K562 (cell line): ENCODE measurements at regions not wholly inside any gene's neighbourhood (a gene's known extent, or its start where the extent isn't known, plus 50 kb on each side); places are given as distances from the start of the nearest gene placed in this dataset.
A peak's percentile ranks its signal among the peaks of the same experiment; 100 is the strongest.

Experiments
- ATAC-seq: fragments of 200-7000 bp; cut with Tn5 transposase; 3 replicates; pipeline ENCODE4 v1.9.1; 2020; ENCODE audit warnings: moderate library complexity
- BruUV-seq: library from RNA; stranded (reverse); fragments of 400-500 nt; replicated peaks from 2 replicates; lab custom pipeline; 2021; lab: Mats Ljungman, UMichigan
- CTCF ChIA-PET: fragments of 300-600 bp; formaldehyde crosslinking; extraction: SDS; loops from one replicate; lab custom pipeline; 2021; ENCODE audit warnings: low intra/inter-chr PET ratio; lab: Yijun Ruan, JAX
- POLR2A ChIA-PET: fragments of 300-600, 350-650 bp; sonication (Branson Sonifier 250); formaldehyde crosslinking; extraction: SDS; loops from one replicate; lab custom pipeline; 2021; ENCODE audit warnings: antibody characterized with exemption, inconsistent platforms; lab: Yijun Ruan, JAX
- DNase-seq, 4 experiments: peaks; one replicate each; pipeline versions ENCODE4 v3.0.0 to v3.0.0-alpha.2; 2011 to 2018; ENCODE audit warnings: low spot score in 3 of 4, mixed read lengths in 3 of 4; ENCODE audit errors: extremely low read depth in 1 of 4
- FAIRE-seq: peaks from 2 replicates; lab custom pipeline; 2011; peaks lifted over from hg19 to GRCh38; lab: Jason Lieb, UNC
- H2AFZ ChIP-seq: 2 replicates; pipeline ENCODE4 v1.6.0; 2011; ENCODE audit warnings: low read depth, low read length, control low read depth, inconsistent platforms
- H3K27ac ChIP-seq: fragments of 200-600 bp; 3 replicates; pipeline ENCODE4 v1.8.0; 2011; ENCODE audit warnings: low read depth, mild to moderate bottlenecking, control low read depth, inconsistent platforms, low read length, moderate library complexity, mixed read lengths; ENCODE audit errors: extremely low read depth
- H3K27me3 ChIP-seq, 2 experiments: fragments of 300-600 bp in 1 of 2; 2 replicates in 1 of 2; 3 replicates in 1 of 2; pipeline versions ENCODE4 v1.6.0 to v1.8.0; 2011; ENCODE audit warnings: inconsistent platforms in 2 of 2, low read length in 2 of 2, mild to moderate bottlenecking in 1 of 2, mixed read lengths in 1 of 2, moderate library complexity in 1 of 2; ENCODE audit not compliant: control insufficient read depth in 2 of 2, insufficient read depth in 2 of 2
- H3K36me3 ChIP-seq: fragments of 300-600 bp; 3 replicates; pipeline ENCODE4 v1.8.0; 2011; ENCODE audit warnings: mild to moderate bottlenecking, low read length, inconsistent platforms; ENCODE audit not compliant: control insufficient read depth, insufficient read depth
- H3K4me1 ChIP-seq, 2 experiments: fragments of 200-600 bp in 1 of 2; replicated peaks in 1 of 2; 2 replicates in 1 of 2; 3 replicates in 1 of 2; pipeline versions ENCODE4 v1.5.1 to v1.8.0; 2011; ENCODE audit warnings: inconsistent platforms in 2 of 2, low read length in 2 of 2, mild to moderate bottlenecking in 1 of 2, mixed read lengths in 1 of 2, moderate library complexity in 1 of 2; ENCODE audit not compliant: control insufficient read depth in 2 of 2, insufficient read depth in 2 of 2
- H3K4me2 ChIP-seq: 2 replicates; pipeline ENCODE4 v1.6.1; 2011; ENCODE audit warnings: low read length, control low read depth, inconsistent platforms, mixed read lengths; ENCODE audit not compliant: insufficient read depth
- H3K4me3 ChIP-seq: fragments of 200-600 bp; sonication (generic), shearing (Covaris generic); 2 replicates; pipeline ENCODE4 v1.5.1; 2016; ENCODE audit warnings: control low read depth, inconsistent platforms
- H3K79me2 ChIP-seq: fragments of 200-600 bp; 3 replicates; pipeline ENCODE4 v1.8.0; 2011; ENCODE audit warnings: low read length, inconsistent platforms; ENCODE audit not compliant: control insufficient read depth, insufficient read depth
- H3K9ac ChIP-seq, 2 experiments: 2 replicates each; pipeline versions ENCODE4 v1.6.0 to v1.6.1; 2011; ENCODE audit warnings: low read depth in 2 of 2, low read length in 2 of 2, control low read depth in 1 of 2, inconsistent platforms in 1 of 2, mild to moderate bottlenecking in 1 of 2, mixed read lengths in 1 of 2; ENCODE audit not compliant: insufficient read depth in 1 of 2
- H3K9me1 ChIP-seq: one replicate; pipeline ENCODE4 v1.6.0; 2011; ENCODE audit warnings: inconsistent platforms, mild to moderate bottlenecking, low read length, moderate library complexity; ENCODE audit not compliant: control insufficient read depth, insufficient read depth
- H3K9me3 ChIP-seq: replicated peaks from 2 replicates; pipeline ENCODE4 v1.5.1; 2011; ENCODE audit warnings: low read depth, low read length, inconsistent platforms; ENCODE audit not compliant: control insufficient read depth, insufficient read depth
- H4K20me1 ChIP-seq: replicated peaks from 2 replicates; pipeline ENCODE4 v1.6.1; 2011; ENCODE audit warnings: low read length, inconsistent platforms, mixed read lengths; ENCODE audit not compliant: control insufficient read depth, insufficient read depth
- CBFA2T3 ChIP-seq: fragments of 450-650 bp; IDR thresholded peaks from 2 replicates; pipeline ENCODE4 v1.6.1; 2017
- EHMT2 ChIP-seq: fragments of 450-650 bp; IDR thresholded peaks from 2 replicates; pipeline ENCODE4 v1.6.1; 2018; ENCODE audit warnings: antibody characterized with exemption
- GATAD2B ChIP-seq: fragments of 450-650 bp; IDR thresholded peaks from 2 replicates; pipeline ENCODE4 v1.6.1; 2017; ENCODE audit warnings: mild to moderate bottlenecking, borderline replicate concordance
- LARP7 ChIP-seq: fragments of 450-650 bp; IDR thresholded peaks from 2 replicates; pipeline ENCODE4 v1.6.1; 2016
- MEIS2 ChIP-seq: fragments of 450-650 bp; IDR thresholded peaks from 2 replicates; pipeline ENCODE4 v1.6.1; 2014; ENCODE audit warnings: mild to moderate bottlenecking; ENCODE audit not compliant: partially characterized antibody
- MITF ChIP-seq: IDR thresholded peaks from 2 replicates; pipeline ENCODE4 v1.6.1; 2014; ENCODE audit warnings: antibody characterized with exemption
- MTA2 ChIP-seq: fragments of 450-650 bp; IDR thresholded peaks from 2 replicates; pipeline ENCODE4 v1.6.1; 2016; ENCODE audit warnings: low read depth
- PKNOX1 ChIP-seq: fragments of 450-650 bp; IDR thresholded peaks from 2 replicates; pipeline ENCODE4 v1.6.1; 2016
- TAF1 ChIP-seq: IDR thresholded peaks from 2 replicates; pipeline ENCODE4 v1.6.1; 2011; ENCODE audit warnings: mild to moderate bottlenecking, low read length, moderate library complexity; ENCODE audit not compliant: insufficient read depth, control insufficient read depth, severe bottlenecking; ENCODE audit errors: extremely low read depth
- ZNF146 ChIP-seq: IDR thresholded peaks from one replicate; pipeline ENCODE4 v1.6.1; 2018; ENCODE audit warnings: missing compliant biosample characterization; ENCODE audit not compliant: unreplicated experiment
- WGBS: fragments of 100-300 bp; shearing (Covaris generic); methylation state at CpG from one replicate; pipeline ENCODE4 v1.1.6; 2016; ENCODE audit warnings: low coverage, mixed read lengths; ENCODE audit not compliant: insufficient coverage; ENCODE audit errors: missing lambda C conversion rate; 5-methylcytosine and 5-hydroxymethylcytosine counted together
- in situ Hi-C: fragments of 300-500 bp; cut with MboI; formaldehyde crosslinking; loops from 4 replicates; pipeline ENCODE4 v1.15.0; 2018; ENCODE audit warnings: inconsistent platforms, mixed read lengths
- intact Hi-C: fragments of 100-400 bp; cut with micrococcal nuclease; formaldehyde crosslinking; loops from 2 replicates; pipeline ENCODE4 v1.14.2; 2022

GRCh38 chr11:32526760-32527159, 56.9 kb upstream of the EIF3M start (continued):
- TF ChIP-seq TAF1 (no peak), EHMT2 (no peak), LARP7 (no peak), ZNF146 (no peak), MTA2 (no peak)

- intact Hi-C loops (no loop called here), in situ Hi-C loops (no loop called here)
- BruUV-seq = no TSS peak
- H4K20me1 ChIP-seq = no peaks in the 10 kb centered on the region
- H3K4me1 ChIP-seq = no peaks in the 10 kb centered on the region
- FAIRE-seq (no peak), ATAC-seq (no peak), DNase-seq (no peak)
- no peaks in the 10 kb centered on the region for H3K9me1 ChIP-seq
- peak; percentile 71 for TF ChIP-seq PKNOX1
- no peak for TF ChIP-seq GATAD2B
- TF ChIP-seq CBFA2T3 = 0 out of 2 replicates have a peak, but pooled peaks have one; percentile 18
- peak; percentile 42 for TF ChIP-seq MEIS2
- no peak for TF ChIP-seq MITF
- H3K79me2 ChIP-seq = no peaks in the 10 kb centered on the region
- H3K4me3 ChIP-seq = no peak overlapping the region
- CTCF ChIA-PET = no interaction called here
- WGBS = 0% methylated on average over 5 of the region's 5 CpGs
- no peak overlapping the region for H2AFZ ChIP-seq
- no peak overlapping the region for H3K27ac ChIP-seq
- H3K36me3 ChIP-seq = no peaks in the 10 kb centered on the region
- H3K9ac ChIP-seq = no peak overlapping the region
- H3K27me3 ChIP-seq = peaks cover 12 to 18% of the 10 kb centered on the region in 2 experiments
- H3K9me3 ChIP-seq = no peaks in the 10 kb centered on the region
- no peak overlapping the region for H3K4me2 ChIP-seq
- POLR2A ChIA-PET = no interaction called here
These were observed 71.7 kb upstream of the EIF3M start for GRCh38 chr11:32511926-32512325.
